DMS 273 (cell line): ENCODE measurements at regions not wholly inside any gene's neighbourhood (a gene's known extent, or its start where the extent isn't known, plus 50 kb on each side); places are given as distances from the start of the nearest gene placed in this dataset.

Experiments
- DNase-seq: peaks from one replicate; lab custom pipeline; 2025; ENCODE audit not compliant: unreplicated experiment; lab: John Stamatoyannopoulos, UW

DNA sequence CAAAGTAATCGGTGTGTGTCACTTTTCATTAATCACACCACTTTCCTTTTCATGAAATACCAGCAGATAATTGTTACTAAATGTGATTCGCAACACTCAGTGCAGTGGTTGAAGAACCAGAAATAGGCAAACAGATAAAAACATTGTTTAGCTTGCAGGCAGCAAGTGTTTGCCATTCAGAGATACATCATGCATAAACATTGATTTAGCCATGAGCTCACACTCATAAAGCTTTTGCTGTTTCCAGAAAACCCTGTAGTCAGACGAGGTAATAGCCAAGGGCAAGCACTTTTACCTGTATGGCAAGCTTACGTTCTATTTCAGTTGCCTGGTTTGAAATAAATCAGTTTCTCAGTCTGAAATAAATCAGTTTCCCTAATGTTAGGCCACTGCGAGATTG lies 542.0 kb upstream of the TENM3 start:
- no peak for DNase-seq

DNA sequence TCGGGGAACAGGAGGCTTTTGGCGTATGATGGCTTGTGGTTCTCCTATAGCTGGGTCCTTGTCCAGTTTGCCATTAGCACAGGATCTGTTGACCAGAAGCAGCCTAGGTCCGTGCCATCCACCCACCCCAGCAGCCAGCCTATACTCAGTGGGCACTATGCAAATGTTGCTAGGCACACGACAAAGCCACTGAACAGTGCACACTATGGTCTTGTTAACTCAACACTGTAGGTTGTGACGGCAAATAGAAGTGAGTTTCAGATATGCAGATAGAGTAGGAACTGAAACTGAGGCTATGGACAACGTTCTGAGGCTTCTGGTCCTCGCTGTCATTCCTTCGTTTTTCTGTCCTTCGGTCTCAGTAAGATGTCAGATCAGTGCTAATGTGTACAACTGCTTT lies 541.3 kb upstream of the TENM3 start:
- DNase-seq: no peak

DNA sequence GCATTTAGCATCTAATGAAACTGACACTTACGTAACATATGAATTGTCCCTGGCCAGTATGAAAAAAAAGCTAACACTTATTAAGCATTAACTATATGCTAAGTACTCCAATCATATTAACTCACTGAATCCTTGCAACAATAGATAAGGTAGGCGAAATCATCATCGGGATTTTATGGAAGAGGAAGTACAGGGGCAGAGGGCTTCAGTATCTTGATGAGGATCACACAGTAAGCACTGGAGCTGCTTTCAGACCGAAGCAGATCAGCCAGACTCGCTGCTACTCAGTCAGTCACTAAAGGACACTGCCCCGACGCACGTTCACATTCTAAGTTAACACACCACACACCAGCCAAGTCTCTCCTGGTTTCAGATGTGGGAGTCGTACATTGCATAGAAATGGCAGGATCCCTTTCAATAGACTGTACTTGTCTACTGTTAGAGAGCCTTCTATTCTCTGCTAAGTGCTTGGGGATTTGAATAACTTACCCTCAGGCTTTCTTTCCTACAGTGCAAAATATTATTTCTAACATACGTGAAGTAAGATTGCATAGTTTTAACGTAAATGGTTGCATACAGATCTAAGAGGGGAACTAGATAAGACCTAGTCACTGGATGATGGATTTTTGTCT lies 540.2 kb upstream of the TENM3 start:
- DNase-seq: no peak

GRCh38 chr4:181710143-181710542 lies 533.1 kb upstream of the TENM3 start:
- no peak for DNase-seq

DNA sequence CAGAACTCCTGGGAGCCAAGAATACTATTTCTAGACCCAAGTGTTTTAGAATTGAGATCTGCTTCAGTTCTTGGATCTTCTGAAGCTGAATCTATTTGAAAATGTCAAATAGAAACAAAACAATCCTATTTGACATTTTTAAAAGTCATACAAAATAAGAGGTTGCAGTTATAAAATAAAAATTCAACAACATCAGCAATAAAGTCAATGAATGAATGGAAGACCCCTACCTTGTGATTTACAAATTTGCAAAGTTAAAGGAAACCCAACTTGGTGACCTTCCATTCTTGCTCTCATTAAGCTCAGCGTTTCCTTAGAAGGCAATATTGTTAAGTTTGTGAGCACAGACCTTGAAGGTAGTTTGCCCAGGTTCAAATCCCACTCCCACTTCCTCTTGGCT lies 531.8 kb upstream of the TENM3 start:
- no peak for DNase-seq

DNA sequence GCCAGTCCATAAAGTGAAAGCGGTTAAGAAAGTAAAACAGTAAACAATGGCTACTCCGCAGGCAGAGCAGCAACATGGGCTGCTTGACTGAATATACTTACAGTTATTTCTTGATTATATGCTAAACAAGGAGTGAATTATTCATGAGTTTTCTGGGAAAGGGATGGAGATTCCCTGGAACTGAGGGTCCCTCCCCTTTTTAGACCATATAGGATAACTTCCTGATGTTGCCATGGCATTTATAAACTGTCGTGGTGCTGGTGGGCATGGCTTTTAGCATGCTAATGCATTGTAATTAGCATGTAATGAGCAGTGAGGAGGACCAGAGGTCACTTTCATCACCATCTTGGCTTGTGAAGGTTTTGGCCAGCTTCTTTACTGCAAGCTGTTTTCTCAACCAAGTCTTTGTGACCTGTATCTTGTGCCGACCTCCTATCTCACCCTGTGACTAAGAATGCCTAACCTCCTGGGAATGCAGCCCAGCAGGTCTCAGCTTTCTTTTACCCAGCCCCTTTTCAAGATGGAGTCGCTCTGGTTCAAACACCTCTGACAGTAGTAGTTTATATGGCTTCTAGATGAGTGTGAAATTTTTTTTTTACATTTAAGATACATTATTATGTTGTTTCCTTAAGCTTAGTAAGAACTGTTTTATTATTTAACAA lies 514.8 kb upstream of the TENM3 start:
- DNase-seq: no peak

DNA sequence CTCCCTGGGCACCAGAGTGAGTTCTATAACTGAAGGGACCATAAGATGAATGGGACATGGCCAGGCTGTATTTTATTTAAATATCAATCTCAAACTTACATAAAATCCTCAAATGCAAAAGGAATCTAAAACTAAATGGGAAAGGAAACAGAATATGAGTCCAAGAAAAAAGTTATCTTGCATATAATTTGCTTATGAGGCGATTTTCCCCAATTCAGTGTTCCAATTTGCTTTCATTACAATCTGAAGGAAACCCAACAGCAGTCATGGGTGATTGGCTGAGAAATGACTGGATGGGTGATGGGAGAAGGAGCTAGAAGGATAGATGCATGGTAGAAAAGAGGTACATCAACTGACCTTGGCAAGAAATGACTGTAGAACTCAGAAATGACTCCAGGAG lies 511.3 kb upstream of the TENM3 start:
- DNase-seq: no peak

DNA sequence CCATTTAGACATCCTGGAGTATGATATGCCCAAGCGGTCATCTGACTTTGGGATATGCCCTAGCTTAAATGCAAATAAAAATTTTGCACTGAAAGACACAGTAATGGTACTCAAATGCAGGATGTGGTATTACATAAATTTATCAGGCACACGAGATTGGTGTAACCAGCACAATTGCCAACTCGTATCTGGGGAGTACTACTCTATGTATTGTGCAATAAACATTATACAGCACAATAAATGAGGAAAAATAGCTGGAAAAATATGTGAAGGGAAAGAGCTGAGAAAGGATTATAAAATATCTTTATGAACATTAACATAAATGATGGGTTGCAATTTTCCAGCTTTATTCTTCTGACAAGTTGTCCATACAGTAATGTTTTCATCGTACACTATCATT lies 505.5 kb upstream of the TENM3 start:
- DNase-seq: no peak

GRCh38 chr4:181739031-181739430 lies 504.2 kb upstream of the TENM3 start:
- no peak for DNase-seq

- no peak for DNase-seq
Observed at GRCh38 chr4:181741513-181741912, 501.7 kb upstream of the TENM3 start.

- DNase-seq: no peak
Observed at GRCh38 chr4:181745933-181746625, 497.1 kb upstream of the TENM3 start.

DNA sequence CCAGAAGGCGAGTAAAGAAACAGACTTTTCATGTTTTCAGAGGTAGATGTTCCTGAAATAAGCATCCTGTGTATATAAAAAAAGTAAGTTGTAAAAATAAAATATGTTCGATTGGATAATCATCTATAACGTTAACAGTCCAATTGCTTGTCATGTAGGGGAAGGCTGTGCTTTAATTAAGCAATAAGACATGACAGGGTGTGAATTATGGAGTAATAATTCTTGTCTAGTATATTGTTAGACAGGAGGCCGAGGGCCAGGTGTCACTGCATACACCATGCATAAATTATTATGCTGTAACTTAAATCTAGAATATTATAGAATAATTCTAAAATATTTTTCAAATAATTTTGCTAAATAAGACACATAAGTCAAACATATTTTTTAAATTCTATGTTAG lies 494.6 kb upstream of the TENM3 start:
- DNase-seq: no peak

DNA sequence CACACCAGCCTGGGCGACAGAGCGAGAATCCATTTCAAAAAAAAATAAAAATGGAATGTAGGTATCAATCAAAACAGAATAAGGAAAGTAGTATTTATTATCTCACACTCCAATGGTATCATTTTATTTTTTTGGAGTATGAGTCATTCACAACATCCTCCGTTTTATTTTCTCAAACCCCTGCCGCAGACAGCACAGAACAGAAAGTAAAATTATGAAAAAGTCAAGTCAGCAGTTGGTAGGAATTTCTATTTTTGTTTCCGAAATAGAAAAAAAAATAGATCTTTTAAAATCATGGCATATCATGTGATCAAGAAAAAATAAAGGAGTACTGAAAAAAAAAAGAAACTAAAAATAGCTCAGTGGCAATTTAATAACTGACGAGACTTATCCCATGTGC lies 490.7 kb upstream of the TENM3 start:
- no peak for DNase-seq

DNA sequence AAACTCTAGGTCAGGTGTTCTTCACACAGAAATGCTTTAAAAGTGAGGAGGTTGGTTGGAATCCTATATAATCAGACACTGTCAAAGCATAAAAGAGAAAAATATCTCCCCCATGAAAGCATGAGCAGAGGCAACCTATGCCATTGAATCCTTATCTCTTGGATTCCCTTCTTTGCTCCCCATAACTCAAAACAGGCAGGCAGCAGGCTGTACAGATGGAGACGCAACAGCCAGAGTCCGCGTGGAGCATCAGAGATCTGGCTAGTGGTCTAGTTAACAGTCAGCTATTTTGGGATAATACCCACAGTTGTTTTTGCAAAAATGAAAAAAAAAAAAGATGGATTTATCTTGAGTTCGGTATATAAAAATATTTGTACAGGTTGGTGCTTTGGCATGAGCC lies 490.0 kb upstream of the TENM3 start:
- DNase-seq: no peak

DNA sequence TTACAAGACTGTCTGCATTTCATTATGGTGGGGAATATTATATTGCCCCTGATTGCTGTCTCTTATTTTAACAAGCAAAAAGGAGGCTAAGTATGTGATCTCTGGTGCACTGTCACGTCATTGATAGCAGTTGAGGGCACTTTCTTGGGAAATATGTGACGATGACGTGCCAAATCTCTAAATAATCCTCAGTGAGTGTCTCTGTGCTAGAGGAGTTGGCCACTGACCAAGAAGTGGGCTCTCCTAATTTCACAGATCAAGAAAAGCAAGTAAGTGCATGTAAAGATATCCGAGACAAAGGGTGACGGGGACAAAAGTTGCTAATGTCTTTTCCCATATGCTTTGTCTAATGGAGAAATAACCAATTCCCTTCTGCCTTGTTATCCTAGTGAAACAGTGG lies 487.4 kb upstream of the TENM3 start:
- no peak for DNase-seq

DNA sequence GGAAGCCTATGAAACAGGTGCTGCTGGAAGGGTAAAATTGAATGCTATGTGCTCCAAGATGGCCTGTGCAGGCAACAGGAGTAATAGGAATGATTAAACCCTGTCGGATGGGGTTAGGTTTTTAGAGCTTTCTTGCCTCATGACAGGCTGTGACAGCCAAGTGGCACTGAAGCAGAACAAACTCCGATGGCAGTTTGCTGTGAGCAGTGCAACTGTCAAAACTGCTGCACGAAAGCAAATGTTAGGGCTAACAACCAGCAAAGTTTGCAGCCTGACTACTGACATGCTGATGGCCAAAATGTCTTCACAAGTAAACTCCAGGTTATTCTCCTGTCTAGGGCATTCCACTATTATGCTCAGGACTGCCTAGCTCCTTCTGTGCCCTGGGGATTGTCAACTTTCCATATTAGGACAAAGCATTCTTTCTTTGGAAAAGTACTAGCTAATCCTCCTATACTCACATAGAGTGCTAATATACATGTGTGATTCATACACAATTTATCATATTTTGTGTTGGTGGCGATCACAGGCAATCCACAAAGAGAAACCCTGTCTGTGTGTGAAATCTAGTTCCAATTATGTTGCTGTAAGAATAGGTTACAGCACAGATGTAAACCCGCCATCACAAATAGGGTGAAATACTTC lies 486.6 kb upstream of the TENM3 start:
- no peak for DNase-seq

GRCh38 chr4:181757098-181757497 lies 486.1 kb upstream of the TENM3 start:
- DNase-seq: no peak

DNA sequence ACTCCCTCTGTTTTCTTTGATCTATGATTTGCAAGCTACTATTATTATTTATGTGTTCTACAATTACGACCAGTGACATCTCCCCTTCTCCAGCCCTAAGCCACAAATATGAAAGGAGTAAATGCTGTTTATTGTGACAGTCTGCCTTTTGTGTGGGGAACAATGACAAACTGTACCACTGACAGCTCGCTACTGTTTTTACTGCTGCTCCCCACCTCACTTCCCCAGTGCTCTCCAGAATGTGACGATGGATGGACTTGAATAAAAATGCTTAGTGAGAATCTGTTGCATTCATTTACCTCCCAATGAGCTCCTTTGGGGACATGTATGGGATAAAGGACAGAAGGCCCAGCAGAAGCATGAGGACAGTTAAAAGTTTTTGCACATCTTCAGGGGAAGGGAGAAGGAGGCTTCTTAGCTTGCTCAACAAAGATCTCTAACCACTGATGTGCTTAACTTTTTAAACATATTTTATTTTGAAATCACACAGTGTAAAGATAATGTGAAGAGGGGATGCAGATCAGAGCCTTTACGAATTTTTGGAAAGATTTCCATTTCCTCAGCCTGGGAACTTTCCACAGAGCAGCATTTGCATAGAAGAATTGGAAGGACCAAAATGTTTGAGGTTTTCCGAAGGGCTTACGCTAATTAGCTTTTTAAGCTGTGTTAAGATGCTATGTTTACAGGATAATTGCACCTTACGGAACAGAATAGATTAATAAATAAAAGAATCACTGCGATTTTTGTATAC lies 485.1 kb upstream of the TENM3 start:
- DNase-seq: no peak

GRCh38 chr4:181760560-181760959 lies 482.6 kb upstream of the TENM3 start:
- DNase-seq: no peak

DNA sequence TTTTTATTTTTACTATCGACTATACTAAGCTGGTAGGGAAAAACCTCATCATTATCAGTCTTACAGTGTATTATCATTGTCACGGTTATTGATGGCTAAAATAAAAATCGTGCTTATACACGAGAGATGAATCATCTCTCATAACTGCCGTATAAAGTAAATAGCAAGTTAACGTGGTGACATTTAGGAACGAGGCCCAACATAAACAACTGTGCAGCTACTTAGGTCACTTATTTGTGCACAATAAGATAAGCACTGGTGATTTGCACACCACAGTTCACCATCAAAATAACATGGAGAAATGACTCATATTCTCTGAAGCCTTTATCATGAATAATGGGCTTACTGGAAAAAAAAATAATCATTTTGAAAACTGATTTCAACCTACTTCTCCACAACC lies 482.0 kb upstream of the TENM3 start:
- no peak for DNase-seq

DNA sequence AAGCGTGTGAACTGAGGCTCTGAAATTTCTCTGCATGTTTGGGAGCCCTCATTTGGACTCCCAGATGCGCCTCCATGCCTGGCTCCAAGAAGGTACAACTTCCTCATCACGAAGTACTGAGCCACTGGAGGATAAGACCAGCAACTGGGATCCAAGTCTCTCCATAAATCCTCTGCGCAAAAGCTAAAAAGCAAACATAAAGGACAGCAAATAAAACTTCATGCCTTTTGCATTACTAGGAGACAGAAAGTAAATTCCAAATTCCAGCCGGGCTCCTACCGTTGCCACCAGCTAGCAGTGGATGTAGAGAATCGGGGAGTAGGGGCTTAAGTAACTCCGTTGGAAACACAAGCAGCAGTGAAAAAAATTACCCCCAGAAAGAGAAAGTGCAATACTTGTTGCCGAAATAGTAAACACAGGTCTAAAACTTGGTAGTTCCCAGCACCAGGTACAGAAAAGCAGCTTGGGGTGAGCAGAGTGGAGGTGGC lies 477.1 kb upstream of the TENM3 start:
- DNase-seq: no peak
